DMS114 treated with DMSO at 0.1 percent for 48 hours (cell line): ENCODE measurements at regions not wholly inside any gene's neighbourhood (a gene's known extent, or its start where the extent isn't known, plus 50 kb on each side); places are given as distances from the start of the nearest gene placed in this dataset.

Experiments used
- DNase-seq: peaks from one replicate; lab custom pipeline; 2025; ENCODE audit not compliant: unreplicated experiment; lab: John Stamatoyannopoulos, UW

- DNase-seq, result no peak
These were observed 61.6 kb upstream of the HS6ST1 start for GRCh38 chr2:128380061-128380889.

GRCh38 chr2:128380961-128381938, 62.6 kb upstream of the HS6ST1 start:
- DNase-seq, result no peak

- no peak for DNase-seq
These were observed 65.8 kb upstream of the HS6ST1 start for GRCh38 chr2:128384446-128384845.

- DNase-seq, result no peak
These were observed 66.3 kb upstream of the HS6ST1 start for GRCh38 chr2:128384956-128385355.

GRCh38 chr2:128385365-128385764, 66.7 kb upstream of the HS6ST1 start:
- DNase-seq, result no peak

GRCh38 chr2:128386066-128386465, 67.4 kb upstream of the HS6ST1 start:
- DNase-seq, result no peak

GRCh38 chr2:128388499-128388941, 69.9 kb upstream of the HS6ST1 start:
- DNase-seq, result no peak

GRCh38 chr2:128389388-128390086, 70.9 kb upstream of the HS6ST1 start:
- no peak for DNase-seq

GRCh38 chr2:128390256-128390990, 71.8 kb upstream of the HS6ST1 start:
- no peak for DNase-seq

- no peak for DNase-seq
These were observed 72.4 kb upstream of the HS6ST1 start for GRCh38 chr2:128390991-128391630.

GRCh38 chr2:128391679-128392078, 73.0 kb upstream of the HS6ST1 start:
- DNase-seq, result no peak

- DNase-seq, result no peak
These were observed 73.5 kb upstream of the HS6ST1 start for GRCh38 chr2:128392207-128392606.

- no peak for DNase-seq
These were observed 75.5 kb upstream of the HS6ST1 start for GRCh38 chr2:128394007-128394730.

- no peak for DNase-seq
These were observed 76.5 kb upstream of the HS6ST1 start for GRCh38 chr2:128395196-128395595.

- DNase-seq, result no peak
These were observed 77.2 kb upstream of the HS6ST1 start for GRCh38 chr2:128395640-128396499.

- no peak for DNase-seq
These were observed 77.8 kb upstream of the HS6ST1 start for GRCh38 chr2:128396500-128396891.

- DNase-seq, result no peak
These were observed 78.3 kb upstream of the HS6ST1 start for GRCh38 chr2:128396946-128397345.

GRCh38 chr2:128399256-128399655, 80.6 kb upstream of the HS6ST1 start:
- no peak for DNase-seq
